B cell (primary cell): ENCODE measurements at regions not wholly inside any gene's neighbourhood (a gene's known extent, or its start where the extent isn't known, plus 50 kb on each side); places are given as distances from the start of the nearest gene placed in this dataset.

ENCODE experiments used
- EZH2 ChIP-seq: IDR thresholded peaks from 2 replicates; pipeline ENCODE4 v1.6.1; 2012; ENCODE audit warnings: borderline replicate concordance, low read depth, mild to moderate bottlenecking, moderate library complexity, low read length; ENCODE audit not compliant: insufficient read depth, poor library complexity, severe bottlenecking
- TF ChIP-seq, protein P1 (sequence below): fragments of 200-600 bp; IDR thresholded peaks from one replicate; pipeline ENCODE4 v1.8.0; 2022; ENCODE audit warnings: antibody characterized with exemption, mild to moderate bottlenecking

DNA sequence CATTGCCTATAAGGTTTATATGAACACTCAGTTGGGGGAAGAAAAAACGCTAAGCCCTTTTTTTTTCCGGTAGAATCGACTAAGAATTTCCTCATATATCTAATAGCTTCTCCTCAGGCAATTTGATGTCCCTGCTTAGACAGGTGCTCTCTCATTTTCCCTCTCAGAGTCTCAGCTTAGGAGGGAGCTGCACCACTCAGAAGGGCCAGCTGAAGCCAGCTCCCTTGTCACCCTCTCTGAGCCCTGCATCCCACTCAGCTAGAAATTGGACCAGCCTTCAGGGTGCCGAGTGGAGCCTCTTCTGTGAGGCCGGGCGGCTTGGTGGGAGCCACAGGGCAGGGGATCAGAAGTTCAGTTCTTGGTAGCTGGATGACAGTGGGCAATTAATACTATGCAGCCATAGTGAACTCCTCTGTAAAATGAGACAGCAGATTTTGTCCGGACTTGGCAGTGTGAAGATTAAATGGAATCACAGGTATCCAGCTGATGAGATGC lies 368.5 kb downstream of the MAFB start:
- TF ChIP-seq, protein P1, sequence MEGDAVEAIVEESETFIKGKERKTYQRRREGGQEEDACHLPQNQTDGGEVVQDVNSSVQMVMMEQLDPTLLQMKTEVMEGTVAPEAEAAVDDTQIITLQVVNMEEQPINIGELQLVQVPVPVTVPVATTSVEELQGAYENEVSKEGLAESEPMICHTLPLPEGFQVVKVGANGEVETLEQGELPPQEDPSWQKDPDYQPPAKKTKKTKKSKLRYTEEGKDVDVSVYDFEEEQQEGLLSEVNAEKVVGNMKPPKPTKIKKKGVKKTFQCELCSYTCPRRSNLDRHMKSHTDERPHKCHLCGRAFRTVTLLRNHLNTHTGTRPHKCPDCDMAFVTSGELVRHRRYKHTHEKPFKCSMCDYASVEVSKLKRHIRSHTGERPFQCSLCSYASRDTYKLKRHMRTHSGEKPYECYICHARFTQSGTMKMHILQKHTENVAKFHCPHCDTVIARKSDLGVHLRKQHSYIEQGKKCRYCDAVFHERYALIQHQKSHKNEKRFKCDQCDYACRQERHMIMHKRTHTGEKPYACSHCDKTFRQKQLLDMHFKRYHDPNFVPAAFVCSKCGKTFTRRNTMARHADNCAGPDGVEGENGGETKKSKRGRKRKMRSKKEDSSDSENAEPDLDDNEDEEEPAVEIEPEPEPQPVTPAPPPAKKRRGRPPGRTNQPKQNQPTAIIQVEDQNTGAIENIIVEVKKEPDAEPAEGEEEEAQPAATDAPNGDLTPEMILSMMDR, result no peak
- no peak for TF ChIP-seq EZH2
